AG04450 (cell line): ENCODE measurements at regions not wholly inside any gene's neighbourhood (a gene's known extent, or its start where the extent isn't known, plus 50 kb on each side); places are given as distances from the start of the nearest gene placed in this dataset.

Experiments used
- CTCF ChIA-PET: fragments of 300-600, 350-600 bp; formaldehyde crosslinking; extraction: SDS; loops from one replicate; lab custom pipeline; 2022; ENCODE audit warnings: antibody characterized with exemption, inconsistent platforms; lab: Charles Lee
- POLR2A ChIA-PET: fragments of 350-600 bp; formaldehyde crosslinking; extraction: SDS; loops from one replicate; lab custom pipeline; 2021; ENCODE audit warnings: antibody characterized with exemption, inconsistent platforms; lab: Yijun Ruan, JAX
- DNase-seq: peaks from one replicate; pipeline ENCODE4 v3.0.0-alpha.2; 2011; ENCODE audit warnings: low read depth, low spot score
- H3K27ac ChIP-seq: one replicate; pipeline ENCODE4 v1.5.1; 2012; ENCODE audit warnings: low read depth, low read length, control low read depth
- H3K27me3 ChIP-seq: one replicate; pipeline ENCODE4 v1.6.0; 2012; ENCODE audit warnings: low read length; ENCODE audit not compliant: control insufficient read depth, insufficient read depth
- H3K4me3 ChIP-seq: 2 replicates; pipeline ENCODE4 v1.5.1; 2011; ENCODE audit warnings: mild to moderate bottlenecking, low read depth, low read length, control low read depth
- H3K9me3 ChIP-seq: 2 replicates; pipeline ENCODE4 v1.5.1; 2012; ENCODE audit warnings: low read length; ENCODE audit not compliant: control insufficient read depth, insufficient read depth
- CTCF ChIP-seq: IDR thresholded peaks from 2 replicates; pipeline ENCODE4 v1.5.1; 2011; ENCODE audit warnings: low read depth, low read length, control low read depth, inconsistent platforms

DNA sequence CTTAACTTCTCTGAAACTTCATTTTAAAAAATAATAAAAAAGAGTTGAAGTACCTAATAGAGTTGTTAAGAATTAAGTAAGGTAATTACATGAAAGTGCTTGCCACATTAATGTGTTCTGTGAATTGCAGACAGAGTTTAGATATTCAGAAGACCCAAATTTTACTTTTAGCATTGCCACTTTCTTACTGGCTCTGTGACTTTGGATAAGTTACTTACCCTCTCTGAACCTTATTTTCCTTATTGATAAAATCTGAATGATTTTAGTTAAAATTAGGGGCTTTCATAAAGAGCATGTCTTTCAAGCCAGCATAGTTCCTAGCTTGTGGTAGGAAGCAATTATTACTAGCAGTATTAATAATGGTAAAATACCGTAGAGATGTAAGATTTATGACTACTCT is 101.2 kb upstream of the CREB1 start:
- TF ChIP-seq CTCF = no peak
- DNase-seq = no peak
- no peaks in the 10 kb centered on the region; the same call in 1 of the 2 replicates for H3K9me3 ChIP-seq
- no peak overlapping the region for H3K4me3 ChIP-seq
- ChIA-PET POLR2A (no interaction called here), CTCF (no interaction called here)
- no peaks in the 10 kb centered on the region for H3K27me3 ChIP-seq
- H3K27ac ChIP-seq = no peak overlapping the region

DNA sequence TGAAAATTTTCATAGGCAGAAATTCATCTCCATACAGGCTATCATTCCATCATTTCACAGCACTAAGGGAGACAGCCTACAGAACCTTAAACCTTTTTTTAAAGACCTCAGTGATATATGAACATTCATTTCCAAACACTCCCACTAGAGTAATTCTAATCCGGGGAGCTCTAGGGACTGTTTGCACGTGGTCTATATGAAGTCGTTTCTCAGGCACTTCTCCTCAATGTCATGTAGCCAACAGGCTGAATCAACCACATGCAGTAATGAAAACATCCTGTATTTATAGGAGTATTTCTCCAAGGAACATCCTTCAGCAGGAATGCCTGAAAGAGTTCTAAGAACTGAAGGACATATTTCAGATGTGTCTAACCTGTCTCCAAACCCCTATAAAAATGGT is 97.3 kb upstream of the CREB1 start:
- POLR2A ChIA-PET = no interaction called here
- TF ChIP-seq CTCF = no peak
- CTCF ChIA-PET = no interaction called here

GRCh38 chr2:207434306-207434705 is 95.5 kb upstream of the CREB1 start:
- Histone ChIP-seq H3K4me3 (no peak overlapping the region), H3K9me3 (no peaks in the 10 kb centered on the region), H3K27me3 (no peaks in the 10 kb centered on the region), H3K27ac (no peak overlapping the region)
- ChIA-PET CTCF (no interaction called here), POLR2A (no interaction called here)
- TF ChIP-seq CTCF = no peak
- DNase-seq = no peak

More for the DNA sequence above, 97.3 kb upstream of the CREB1 start:
- H3K9me3 ChIP-seq = no peaks in the 10 kb centered on the region
- H3K27me3 ChIP-seq = no peaks in the 10 kb centered on the region
- no peak overlapping the region for H3K4me3 ChIP-seq
- H3K27ac ChIP-seq = no peak overlapping the region
- DNase-seq = peak; percentile 24

GRCh38 chr2:207434899-207435465 is 94.8 kb upstream of the CREB1 start:
- Histone ChIP-seq H3K27me3 (no peaks in the 10 kb centered on the region), H3K27ac (no peak overlapping the region), H3K9me3 (no peaks in the 10 kb centered on the region), H3K4me3 (no peak overlapping the region)
- DNase-seq = no peak
- TF ChIP-seq CTCF = no peak
- POLR2A ChIA-PET = no interaction called here
- CTCF ChIA-PET = no interaction called here

GRCh38 chr2:207437136-207437523 is 92.6 kb upstream of the CREB1 start:
- TF ChIP-seq CTCF = no peak
- Histone ChIP-seq H3K4me3 (no peak overlapping the region), H3K27ac (no peak overlapping the region), H3K27me3 (no peaks in the 10 kb centered on the region), H3K9me3 (no peaks in the 10 kb centered on the region)
- DNase-seq = no peak
- ChIA-PET CTCF (no interaction called here), POLR2A (interaction anchor here (0.6 kb wide), 1 partner anchor 28 kb away, joined by 8 read pairs; no protein-coding TSS in a partner anchor)
